ENCODE measurements at regions not wholly inside any gene's neighbourhood (a gene's known extent, or its start where the extent isn't known, plus 50 kb on each side); places are given as distances from the start of the nearest gene placed in this dataset.

DNA sequence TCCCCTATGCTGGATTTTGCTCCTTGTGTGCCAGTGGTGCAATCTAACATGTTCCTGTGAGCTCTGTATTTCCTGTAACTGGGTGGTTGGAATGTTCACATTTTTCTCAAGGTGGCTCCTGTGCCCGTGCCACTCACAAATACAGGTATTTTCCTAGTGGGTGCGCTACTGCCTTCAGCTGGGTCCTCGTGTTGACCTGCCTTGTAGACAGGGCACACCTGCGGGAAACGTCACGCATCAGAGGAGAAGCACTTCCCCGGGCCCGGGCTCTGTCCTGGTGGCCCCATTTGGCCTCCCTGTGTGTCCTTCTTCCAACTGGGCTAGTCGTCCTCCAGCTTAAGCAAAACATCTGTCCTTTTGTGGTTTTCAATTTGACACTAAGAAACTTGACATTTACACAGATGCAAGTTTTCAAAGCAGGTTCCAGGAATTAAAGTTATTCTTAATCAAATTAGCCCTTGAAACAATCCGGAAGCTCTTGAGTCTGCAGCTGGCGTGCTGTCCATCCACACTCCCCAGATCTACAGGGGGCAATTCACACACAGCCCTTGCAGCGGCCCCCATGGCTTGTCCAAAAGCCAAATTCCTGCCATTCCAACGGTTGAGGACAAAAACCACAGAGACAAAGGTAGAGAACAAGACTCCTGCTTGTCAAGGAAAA is 275.1 kb downstream of the CDC5L start:
- Mint-ChIP-seq H3K27me3 (peaks cover 15% of the 10 kb centered on the region), H3K4me3 (no peak overlapping the region), H3K4me1 (no peaks in the 10 kb centered on the region), H3K27ac (no peak overlapping the region), H3K36me3 (no peaks in the 10 kb centered on the region), H3K9me3 (peaks cover 0 to 5% (median 2%) of the 10 kb centered on the region in 7 donors)
- Histone ChIP-seq H3K4me1 (ENCODE audit: control insufficient read depth, insufficient read depth, low read length, poor library complexity, severe bottlenecking) (no peaks in the 10 kb centered on the region), H3K9me3 (ENCODE audit: control insufficient read depth in 2 of 2, low read length in 2 of 2) (no peaks in the 10 kb centered on the region), H3K4me3 (ENCODE audit: low read depth, low read length) (no peak overlapping the region), H3K27ac (ENCODE audit: insufficient read depth, low read length, poor library complexity, severe bottlenecking) (no peak overlapping the region), H3K27me3 (ENCODE audit: control insufficient read depth, insufficient read depth, low read length) (peaks cover 2% of the 10 kb centered on the region), H3K36me3 (ENCODE audit: control insufficient read depth, insufficient read depth, low read length) (no peaks in the 10 kb centered on the region)
- DNase-seq (no peak), ATAC-seq (ENCODE audit: low read depth in 2 of 2) (no peak)

DNA sequence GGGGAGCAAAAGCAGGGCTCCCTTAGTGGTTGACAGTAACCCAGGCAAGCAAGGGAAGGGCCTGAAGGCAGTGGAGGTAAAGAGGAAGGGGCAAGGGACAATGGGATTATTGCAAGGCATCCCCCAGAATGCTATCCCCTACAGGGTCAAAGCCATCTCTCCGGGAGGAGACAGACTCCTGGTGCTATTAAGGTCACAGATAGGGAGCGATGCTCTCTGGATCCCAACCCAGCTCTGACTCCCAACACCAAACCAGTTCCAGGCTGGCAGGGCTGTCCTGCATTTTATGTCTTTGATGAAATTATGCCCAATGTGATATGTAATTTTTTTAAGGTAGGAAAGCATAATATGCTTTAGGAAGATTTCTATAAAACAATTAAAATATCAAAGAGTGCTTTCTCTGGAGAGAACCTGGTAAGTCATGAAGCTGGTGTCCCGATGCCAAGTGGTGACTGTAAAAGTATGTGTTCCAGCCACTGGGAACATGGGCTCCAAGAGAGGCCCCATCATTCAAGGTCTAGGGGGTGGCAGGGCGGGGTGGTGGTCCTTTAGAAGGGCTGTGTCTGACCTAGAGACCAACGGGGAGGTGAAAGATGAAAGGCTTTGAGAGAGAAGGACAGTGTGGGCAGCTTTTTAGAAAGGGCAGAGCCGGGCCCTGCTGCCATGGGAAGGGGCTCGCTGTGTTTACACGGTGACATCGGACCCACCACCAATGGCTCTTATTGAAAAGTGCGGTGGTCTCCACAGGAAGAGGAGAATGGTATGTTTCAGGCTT is 276.5 kb downstream of the CDC5L start:
- H3K4me1 ChIP-seq (ENCODE audit: control insufficient read depth, insufficient read depth, low read length, poor library complexity, severe bottlenecking), result no peaks in the 10 kb centered on the region
- H3K27me3 ChIP-seq (ENCODE audit: control insufficient read depth, insufficient read depth, low read length), result peaks cover 2% of the 10 kb centered on the region
- H3K4me3 ChIP-seq (ENCODE audit: low read depth, low read length), result no peak overlapping the region
- Mint-ChIP-seq H3K27ac (no peak overlapping the region), H3K9me3 (peaks cover 0 to 5% (median 0%) of the 10 kb centered on the region in 7 donors), H3K4me3 (no peak overlapping the region), H3K27me3 (peaks cover 15% of the 10 kb centered on the region), H3K4me1 (no peaks in the 10 kb centered on the region), H3K36me3 (no peaks in the 10 kb centered on the region)
- no peaks in the 10 kb centered on the region for H3K36me3 ChIP-seq (ENCODE audit: control insufficient read depth, insufficient read depth, low read length)
- DNase-seq (no peak), ATAC-seq (ENCODE audit: low read depth in 2 of 2) (no peak)
- no peak overlapping the region for H3K27ac ChIP-seq (ENCODE audit: insufficient read depth, low read length, poor library complexity, severe bottlenecking)
- H3K9me3 ChIP-seq (ENCODE audit: control insufficient read depth in 2 of 2, low read length in 2 of 2), result no peaks in the 10 kb centered on the region

DNA sequence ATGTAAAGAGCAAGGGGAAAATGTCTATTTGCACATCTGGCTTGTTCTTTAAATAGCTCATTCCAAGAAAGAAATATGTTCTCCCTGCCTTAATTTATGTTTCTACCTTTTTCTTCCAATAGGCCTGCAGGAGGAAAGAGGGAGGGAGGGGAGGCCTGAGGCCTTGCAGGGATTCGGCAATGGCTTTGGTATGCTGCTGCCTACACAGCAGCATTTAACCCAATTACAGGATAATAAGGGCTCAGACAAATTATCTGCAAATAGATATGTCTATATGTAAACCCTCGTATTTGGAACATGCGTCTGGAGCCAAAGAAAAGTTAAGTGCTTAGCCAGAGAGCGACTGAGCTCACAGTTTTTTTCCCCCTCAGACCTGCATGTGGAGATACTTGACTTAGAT is 277.2 kb downstream of the CDC5L start:
- H3K36me3 Mint-ChIP-seq, result no peaks in the 10 kb centered on the region

DNA sequence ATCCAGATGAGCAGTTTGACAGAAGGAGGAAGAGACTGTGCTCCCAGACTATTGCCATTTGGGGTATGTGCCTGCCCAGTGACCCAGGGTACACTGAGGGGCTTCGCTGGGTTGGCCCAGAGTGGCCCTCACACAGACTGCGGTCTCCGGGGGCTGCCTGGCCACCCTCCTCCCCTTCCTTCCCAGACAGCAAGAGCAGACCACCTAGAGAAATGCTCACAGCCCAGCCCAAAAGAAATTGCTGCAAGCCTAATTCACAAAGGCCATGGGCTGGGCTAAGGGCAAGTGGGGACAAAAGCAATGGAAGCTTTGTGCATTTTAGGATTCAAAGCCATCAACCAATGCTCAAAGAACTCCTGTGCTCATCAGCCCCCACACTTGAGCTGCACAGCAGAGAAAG is 277.6 kb downstream of the CDC5L start:
- Histone ChIP-seq H3K4me3 (ENCODE audit: low read depth, low read length) (no peak overlapping the region), H3K36me3 (ENCODE audit: control insufficient read depth, insufficient read depth, low read length) (no peaks in the 10 kb centered on the region), H3K27ac (ENCODE audit: insufficient read depth, low read length, poor library complexity, severe bottlenecking) (no peak overlapping the region), H3K27me3 (ENCODE audit: control insufficient read depth, insufficient read depth, low read length) (peaks cover 2% of the 10 kb centered on the region), H3K9me3 (ENCODE audit: control insufficient read depth in 2 of 2, low read length in 2 of 2) (no peaks in the 10 kb centered on the region), H3K4me1 (ENCODE audit: control insufficient read depth, insufficient read depth, low read length, poor library complexity, severe bottlenecking) (no peaks in the 10 kb centered on the region)
- no peak for ATAC-seq (ENCODE audit: low read depth in 2 of 2)
- Mint-ChIP-seq H3K4me3 (no peak overlapping the region), H3K4me1 (no peaks in the 10 kb centered on the region), H3K27ac (no peak overlapping the region), H3K36me3 (no peaks in the 10 kb centered on the region), H3K9me3 (peaks cover 0 to 2% (median 0%) of the 10 kb centered on the region in 7 donors), H3K27me3 (peaks cover 15% of the 10 kb centered on the region)
- DNase-seq, result no peak

More for the DNA sequence above, 277.2 kb downstream of the CDC5L start:
- Histone ChIP-seq H3K27me3 (ENCODE audit: control insufficient read depth, insufficient read depth, low read length) (peaks cover 2% of the 10 kb centered on the region), H3K36me3 (ENCODE audit: control insufficient read depth, insufficient read depth, low read length) (no peaks in the 10 kb centered on the region), H3K4me1 (ENCODE audit: control insufficient read depth, insufficient read depth, low read length, poor library complexity, severe bottlenecking) (no peaks in the 10 kb centered on the region), H3K9me3 (ENCODE audit: control insufficient read depth in 2 of 2, low read length in 2 of 2) (no peaks in the 10 kb centered on the region), H3K4me3 (ENCODE audit: low read depth, low read length) (no peak overlapping the region), H3K27ac (ENCODE audit: insufficient read depth, low read length, poor library complexity, severe bottlenecking) (no peak overlapping the region)
- Mint-ChIP-seq H3K4me1 (no peaks in the 10 kb centered on the region), H3K27ac (no peak overlapping the region), H3K27me3 (peaks cover 15% of the 10 kb centered on the region), H3K4me3 (no peak overlapping the region), H3K9me3 (peaks cover 0 to 5% (median 0%) of the 10 kb centered on the region in 7 donors)
- DNase-seq, result no peak
- ATAC-seq (ENCODE audit: low read depth in 2 of 2), result no peak

DNA sequence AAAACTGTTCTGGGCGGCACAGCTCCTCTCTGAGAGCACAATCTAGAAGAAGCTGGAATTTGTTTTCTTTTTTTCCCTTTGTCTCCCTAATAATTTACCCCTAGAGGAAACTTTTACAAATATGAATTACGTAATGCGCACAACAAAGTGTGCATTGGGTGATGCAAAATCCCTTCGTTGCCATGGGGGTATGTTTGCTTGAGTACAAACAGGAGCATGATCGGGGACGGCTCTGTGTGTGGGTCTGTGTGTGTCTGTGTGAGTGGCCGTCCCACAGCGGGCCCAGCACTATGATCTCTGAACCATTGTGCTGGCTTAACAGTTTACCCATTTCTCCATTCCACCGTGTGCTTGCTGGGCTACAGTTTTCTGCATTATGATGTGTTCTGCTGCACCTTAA is 278.2 kb downstream of the CDC5L start:
- Mint-ChIP-seq H3K36me3 (no peaks in the 10 kb centered on the region), H3K9me3 (peaks cover 0 to 2% (median 0%) of the 10 kb centered on the region in 7 donors), H3K4me3 (no peak overlapping the region), H3K4me1 (no peaks in the 10 kb centered on the region), H3K27me3 (peaks cover 15% of the 10 kb centered on the region), H3K27ac (no peak overlapping the region)
- ATAC-seq (ENCODE audit: low read depth in 2 of 2), result no peak
- Histone ChIP-seq H3K4me1 (ENCODE audit: control insufficient read depth, insufficient read depth, low read length, poor library complexity, severe bottlenecking) (no peaks in the 10 kb centered on the region), H3K9me3 (ENCODE audit: control insufficient read depth in 2 of 2, low read length in 2 of 2) (no peaks in the 10 kb centered on the region), H3K27ac (ENCODE audit: insufficient read depth, low read length, poor library complexity, severe bottlenecking) (no peak overlapping the region), H3K36me3 (ENCODE audit: control insufficient read depth, insufficient read depth, low read length) (no peaks in the 10 kb centered on the region), H3K4me3 (ENCODE audit: low read depth, low read length) (no peak overlapping the region), H3K27me3 (ENCODE audit: control insufficient read depth, insufficient read depth, low read length) (no peaks in the 10 kb centered on the region)
- DNase-seq, result no peak

DNA sequence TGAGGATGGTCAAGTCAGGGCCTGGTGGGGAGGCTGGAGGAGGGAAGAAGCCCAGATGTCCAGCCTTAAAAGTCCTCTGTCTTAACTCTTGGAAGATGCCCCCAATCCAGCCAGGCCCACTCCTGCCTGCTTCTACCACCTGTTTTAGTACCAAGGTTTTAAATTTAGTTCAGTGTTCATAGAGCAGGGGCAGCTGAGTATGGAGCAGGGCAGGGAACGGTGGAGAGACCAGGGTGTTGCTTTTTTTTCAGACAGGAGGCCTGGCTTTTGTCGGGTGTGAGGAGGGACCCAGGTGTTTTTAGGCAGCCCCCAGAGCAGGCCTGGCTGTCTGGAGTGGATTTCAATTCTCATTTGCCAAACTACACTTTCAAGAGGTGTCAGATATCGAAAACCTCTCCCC is 278.8 kb downstream of the CDC5L start:
- Histone ChIP-seq H3K4me3 (ENCODE audit: low read depth, low read length) (no peak overlapping the region), H3K9me3 (ENCODE audit: control insufficient read depth in 2 of 2, low read length in 2 of 2) (no peaks in the 10 kb centered on the region), H3K4me1 (ENCODE audit: control insufficient read depth, insufficient read depth, low read length, poor library complexity, severe bottlenecking) (no peaks in the 10 kb centered on the region), H3K36me3 (ENCODE audit: control insufficient read depth, insufficient read depth, low read length) (no peaks in the 10 kb centered on the region), H3K27ac (ENCODE audit: insufficient read depth, low read length, poor library complexity, severe bottlenecking) (no peak overlapping the region), H3K27me3 (ENCODE audit: control insufficient read depth, insufficient read depth, low read length) (no peaks in the 10 kb centered on the region)
- no peak overlapping the region for H3K27ac Mint-ChIP-seq
- no peaks in the 10 kb centered on the region for H3K4me1 Mint-ChIP-seq
- no peak for ATAC-seq (ENCODE audit: low read depth in 2 of 2)
- no peaks in the 10 kb centered on the region for H3K36me3 Mint-ChIP-seq
- DNase-seq, result no peak
- H3K4me3 Mint-ChIP-seq, result no peak overlapping the region
- peaks cover 15% of the 10 kb centered on the region for H3K27me3 Mint-ChIP-seq
- peaks cover 0 to 2% (median 0%) of the 10 kb centered on the region in 7 donors for H3K9me3 Mint-ChIP-seq

DNA sequence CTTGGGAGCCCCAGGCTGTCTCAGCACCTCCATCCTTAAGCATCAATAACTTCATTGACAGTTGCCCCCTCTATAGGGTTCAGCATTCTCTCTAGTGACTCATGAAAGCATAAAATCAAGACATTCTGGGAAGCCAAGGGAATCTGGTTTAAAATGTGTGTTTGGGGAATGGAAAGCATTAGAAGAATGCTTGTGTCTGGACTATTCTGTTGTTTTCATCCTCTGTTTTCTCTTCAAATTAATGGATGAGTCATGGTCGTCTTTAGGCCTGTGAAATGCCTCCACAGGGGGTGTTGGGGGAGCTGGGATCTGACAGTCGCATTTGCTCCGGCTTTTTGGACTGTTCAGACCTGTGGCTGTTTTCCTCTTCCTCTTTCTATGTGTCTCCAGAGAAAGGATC is 279.7 kb downstream of the CDC5L start:
- peaks cover 0 to 2% (median 0%) of the 10 kb centered on the region in 7 donors for H3K9me3 Mint-ChIP-seq

More for the DNA sequence above, 279.7 kb downstream of the CDC5L start:
- Histone ChIP-seq H3K36me3 (ENCODE audit: control insufficient read depth, insufficient read depth, low read length) (no peaks in the 10 kb centered on the region), H3K27ac (ENCODE audit: insufficient read depth, low read length, poor library complexity, severe bottlenecking) (no peak overlapping the region), H3K9me3 (ENCODE audit: control insufficient read depth in 2 of 2, low read length in 2 of 2) (no peaks in the 10 kb centered on the region), H3K4me1 (ENCODE audit: control insufficient read depth, insufficient read depth, low read length, poor library complexity, severe bottlenecking) (no peaks in the 10 kb centered on the region), H3K27me3 (ENCODE audit: control insufficient read depth, insufficient read depth, low read length) (no peaks in the 10 kb centered on the region), H3K4me3 (ENCODE audit: low read depth, low read length) (no peak overlapping the region)
- H3K27me3 Mint-ChIP-seq, result peaks cover 14% of the 10 kb centered on the region
- DNase-seq, result no peak
- H3K27ac Mint-ChIP-seq, result no peak overlapping the region
- H3K4me3 Mint-ChIP-seq, result no peak overlapping the region
- no peaks in the 10 kb centered on the region for H3K4me1 Mint-ChIP-seq
- no peak for ATAC-seq (ENCODE audit: low read depth in 2 of 2)
- H3K36me3 Mint-ChIP-seq, result no peaks in the 10 kb centered on the region

Measured in CD4-positive, CD25-positive, alpha-beta regulatory T cell (primary cell).